Fibroblast of lung (primary cell): ENCODE measurements at regions not wholly inside any gene's neighbourhood (a gene's known extent, or its start where the extent isn't known, plus 50 kb on each side); places are given as distances from the start of the nearest gene placed in this dataset.

Experiments
- CTCF ChIP-seq, 2 donors: IDR thresholded peaks in 1 of 2; conservative IDR thresholded peaks in 1 of 2; 1 replicate in 1 of 2; 2 replicates in 1 of 2; pipeline ENCODE4 v1.5.1; 2011 to 2012; ENCODE audit warnings: low read length in 2 of 2, control low read depth in 1 of 2, inconsistent platforms in 1 of 2, low read depth in 1 of 2, mild to moderate bottlenecking in 1 of 2
- EZH2 ChIP-seq: IDR thresholded peaks from 2 replicates; pipeline ENCODE4 v1.5.1; 2012; ENCODE audit warnings: low read length, control low read depth, mild to moderate bottlenecking; ENCODE audit errors: missing control alignments

- no peak for TF ChIP-seq CTCF (conservative IDR thresholded peaks at IDR 0.05 in 1 of 2, IDR thresholded peaks at IDR 0.05 in 1 of 2; ENCODE audit: low read depth in 1 of 2, low read length in 2 of 2)
- no peak for TF ChIP-seq EZH2
Observed at GRCh38 chr12:47314996-47315395, 235.2 kb upstream of the AMIGO2 start.
